LNCaP clone FGC (cell line): ENCODE measurements at regions not wholly inside any gene's neighbourhood (a gene's known extent, or its start where the extent isn't known, plus 50 kb on each side); places are given as distances from the start of the nearest gene placed in this dataset.

ENCODE experiments used
- DNase-seq: peaks from one replicate; pipeline ENCODE4 v3.0.0-alpha.2; 2011; ENCODE audit warnings: low read depth
- H3K4me3 ChIP-seq: 2 replicates; pipeline ENCODE4 v1.5.1; 2011; ENCODE audit warnings: mild to moderate bottlenecking, low read depth, low read length, control low read depth
- TF ChIP-seq, protein P1 (sequence below): IDR thresholded peaks from 2 replicates; pipeline ENCODE4 v1.5.1; 2012; ENCODE audit warnings: mild to moderate bottlenecking; ENCODE audit not compliant: control insufficient read depth, insufficient read depth; ENCODE audit errors: extremely low read depth

DNA sequence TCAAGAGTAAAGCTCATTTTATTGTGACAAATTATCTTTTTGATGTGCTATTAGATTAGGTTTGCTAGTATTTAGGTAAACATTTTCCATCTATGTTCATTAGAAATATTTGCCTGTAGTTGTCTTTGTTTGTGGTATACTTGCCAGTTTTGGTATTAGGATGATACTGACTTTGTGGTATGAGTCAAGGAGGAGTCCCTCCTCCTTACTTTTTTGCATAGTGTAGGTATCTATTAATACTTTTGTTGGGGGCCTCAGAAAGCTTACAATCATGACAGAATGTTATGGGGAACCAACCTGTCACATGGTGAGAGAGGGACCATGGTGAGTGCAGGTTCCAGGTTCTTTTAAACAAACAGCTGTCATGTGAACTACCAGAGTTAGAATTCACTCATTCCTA, 102.1 kb downstream of the ZWINT start:
- DNase-seq: no peak
- no peak overlapping the region for H3K4me3 ChIP-seq
- TF ChIP-seq, protein P1, sequence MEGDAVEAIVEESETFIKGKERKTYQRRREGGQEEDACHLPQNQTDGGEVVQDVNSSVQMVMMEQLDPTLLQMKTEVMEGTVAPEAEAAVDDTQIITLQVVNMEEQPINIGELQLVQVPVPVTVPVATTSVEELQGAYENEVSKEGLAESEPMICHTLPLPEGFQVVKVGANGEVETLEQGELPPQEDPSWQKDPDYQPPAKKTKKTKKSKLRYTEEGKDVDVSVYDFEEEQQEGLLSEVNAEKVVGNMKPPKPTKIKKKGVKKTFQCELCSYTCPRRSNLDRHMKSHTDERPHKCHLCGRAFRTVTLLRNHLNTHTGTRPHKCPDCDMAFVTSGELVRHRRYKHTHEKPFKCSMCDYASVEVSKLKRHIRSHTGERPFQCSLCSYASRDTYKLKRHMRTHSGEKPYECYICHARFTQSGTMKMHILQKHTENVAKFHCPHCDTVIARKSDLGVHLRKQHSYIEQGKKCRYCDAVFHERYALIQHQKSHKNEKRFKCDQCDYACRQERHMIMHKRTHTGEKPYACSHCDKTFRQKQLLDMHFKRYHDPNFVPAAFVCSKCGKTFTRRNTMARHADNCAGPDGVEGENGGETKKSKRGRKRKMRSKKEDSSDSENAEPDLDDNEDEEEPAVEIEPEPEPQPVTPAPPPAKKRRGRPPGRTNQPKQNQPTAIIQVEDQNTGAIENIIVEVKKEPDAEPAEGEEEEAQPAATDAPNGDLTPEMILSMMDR: no peak

DNA sequence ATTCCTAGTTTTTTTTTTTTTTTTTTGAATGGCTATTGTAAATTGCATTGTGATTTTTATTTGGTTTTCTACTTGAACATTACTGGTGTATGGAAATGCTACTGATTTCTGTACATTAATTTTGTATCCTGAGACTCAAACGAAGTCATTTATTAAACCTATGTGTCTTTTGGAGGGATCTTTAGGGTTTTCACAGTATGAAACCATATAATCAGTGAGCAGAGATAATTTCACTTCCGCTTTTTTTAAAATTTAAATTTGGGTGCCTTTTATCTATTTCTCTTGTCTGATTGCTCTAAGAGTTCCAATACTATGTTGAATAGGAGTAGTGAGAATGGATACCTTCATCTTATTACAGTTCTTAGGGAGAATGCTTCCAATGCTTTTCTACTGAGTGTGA, 102.7 kb downstream of the ZWINT start:
- DNase-seq: no peak
- H3K4me3 ChIP-seq: no peak overlapping the region
- TF ChIP-seq, protein P1: no peak

DNA sequence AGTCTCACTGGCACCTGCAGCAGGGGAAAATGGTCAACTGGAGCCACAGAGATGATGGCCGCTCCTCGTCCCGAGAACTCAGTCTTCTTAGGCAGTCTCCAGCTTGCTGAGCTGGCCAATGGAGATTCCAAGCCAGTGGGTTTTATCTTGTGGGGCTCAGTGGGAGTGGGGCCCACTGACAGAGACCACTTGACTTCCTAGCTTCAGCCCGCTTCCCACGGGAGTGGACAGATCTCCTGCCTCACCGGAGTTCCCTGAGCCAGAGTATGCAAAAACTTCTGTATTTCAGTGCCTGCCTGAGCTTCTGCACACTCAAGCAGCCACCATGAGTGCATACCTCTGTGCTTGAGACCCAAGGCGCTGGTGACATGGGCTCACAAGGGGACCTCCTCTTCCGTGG, 105.8 kb downstream of the ZWINT start:
- no peak overlapping the region for H3K4me3 ChIP-seq
- no peak for DNase-seq
- TF ChIP-seq, protein P1: no peak

DNA sequence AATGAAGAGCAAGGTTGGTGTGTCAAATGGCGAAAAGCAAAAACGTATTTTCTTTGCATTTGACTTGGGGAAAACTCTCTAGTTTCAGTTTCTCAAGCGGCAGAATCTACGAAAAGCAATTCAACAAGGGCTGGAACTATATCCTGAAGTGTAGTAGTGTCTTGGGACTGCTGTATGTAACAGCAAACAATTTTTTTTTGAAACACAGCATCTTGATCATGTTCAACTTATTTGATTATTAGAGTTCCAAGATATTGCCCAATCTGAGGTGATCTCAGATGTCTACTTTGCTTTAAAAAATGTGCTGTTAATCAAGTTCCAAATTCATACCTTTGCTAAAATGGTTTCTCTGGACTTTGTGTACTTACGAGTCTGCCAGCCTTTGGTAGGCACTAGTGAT, 120.6 kb downstream of the ZWINT start:
- no peak overlapping the region for H3K4me3 ChIP-seq
- no peak for DNase-seq

DNA sequence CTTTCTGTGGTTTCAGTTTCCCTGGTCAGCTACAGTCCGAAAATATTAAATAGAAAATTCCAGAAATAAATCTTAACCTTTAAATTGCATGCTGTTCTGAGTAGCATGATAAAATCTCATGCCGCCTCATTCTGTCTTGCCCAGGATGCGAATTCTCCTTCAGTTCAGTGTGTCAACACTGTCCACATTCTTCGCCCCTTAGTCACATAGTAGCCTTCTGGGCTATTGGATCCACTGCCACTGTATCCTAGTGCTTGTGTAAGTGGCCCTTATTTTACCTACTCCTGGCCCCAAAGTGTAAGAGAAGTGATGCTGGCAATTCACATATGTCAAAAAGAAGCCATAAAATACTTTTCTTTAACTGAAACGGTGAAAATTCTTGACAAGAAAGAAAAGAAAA, 129.6 kb downstream of the ZWINT start:
- no peak for DNase-seq
- TF ChIP-seq, protein P1: no peak
- H3K4me3 ChIP-seq: no peak overlapping the region

More for the DNA sequence above, 120.6 kb downstream of the ZWINT start:
- TF ChIP-seq, protein P1: no peak

DNA sequence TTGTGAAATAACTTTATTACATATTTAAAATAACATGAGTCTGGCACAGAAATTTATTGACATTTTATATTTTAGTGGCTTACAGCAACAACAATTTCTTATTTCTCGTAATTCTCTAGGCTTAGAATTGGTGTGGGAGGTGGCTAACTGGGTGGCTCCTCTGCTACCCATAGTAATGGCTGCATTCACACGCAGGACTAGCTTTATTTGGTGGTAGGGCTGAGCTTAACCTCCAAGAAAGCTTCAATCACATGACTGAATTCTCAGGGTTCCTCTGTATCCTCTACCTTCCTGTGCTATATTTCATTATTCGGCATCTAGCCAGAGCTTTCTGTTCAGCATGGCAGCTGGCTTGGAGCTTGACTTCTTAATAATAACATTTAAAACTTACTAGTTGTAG, 138.8 kb downstream of the ZWINT start:
- TF ChIP-seq, protein P1: no peak
- DNase-seq: no peak
- H3K4me3 ChIP-seq: no peak overlapping the region

DNA sequence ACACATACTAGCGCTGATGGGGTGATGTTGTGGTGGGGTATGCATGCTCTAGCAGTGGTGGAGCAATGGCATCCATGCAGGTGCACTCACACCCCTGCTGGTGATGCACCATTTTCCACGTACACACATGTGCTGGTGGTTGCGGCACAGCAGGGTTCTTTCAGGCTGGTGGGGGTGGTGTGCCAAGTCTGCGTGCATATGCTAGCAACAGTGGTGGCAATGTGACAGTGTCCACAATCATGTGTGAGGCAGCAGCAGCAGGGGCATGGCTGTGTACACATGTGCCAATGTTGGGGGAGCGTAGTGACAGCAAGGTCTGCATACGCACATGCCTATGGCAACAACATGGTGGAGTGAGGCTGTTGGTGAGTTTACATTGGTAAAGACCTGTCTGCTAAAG, 148.1 kb downstream of the ZWINT start:
- no peak for DNase-seq
- TF ChIP-seq, protein P1: no peak
- no peak overlapping the region for H3K4me3 ChIP-seq
